HepG2 (cell line): ENCODE measurements at regions not wholly inside any gene's neighbourhood (a gene's known extent, or its start where the extent isn't known, plus 50 kb on each side); places are given as distances from the start of the nearest gene placed in this dataset.

Experiments used
- ATAC-seq: fragments of 200-7000 bp; cut with Tn5 transposase; 3 replicates; pipeline ENCODE4 v1.9.1; 2020; ENCODE audit warnings: mild to moderate bottlenecking, moderate library complexity
- BruUV-seq: library from RNA; stranded (reverse); fragments of 400-500 nt; replicated peaks from 2 replicates; lab custom pipeline; 2021; lab: Mats Ljungman, UMichigan
- CTCF ChIA-PET: fragments of 300-600 bp; formaldehyde crosslinking; extraction: SDS; loops from one replicate; lab custom pipeline; 2021; ENCODE audit warnings: low total read pairs, inconsistent platforms, low intra/inter-chr PET ratio; lab: Yijun Ruan, JAX
- POLR2A ChIA-PET: fragments of 350-600 bp; sonication (Branson Sonifier 250); formaldehyde crosslinking; loops from one replicate; lab custom pipeline; 2020; ENCODE audit warnings: antibody characterized with exemption, inconsistent platforms; lab: Yijun Ruan, JAX
- DNase-seq: peaks from one replicate; pipeline ENCODE4 v3.0.0-alpha.2; 2015; ENCODE audit warnings: low spot score
- FAIRE-seq: peaks from 3 replicates; lab custom pipeline; 2011; peaks lifted over from hg19 to GRCh38; lab: Jason Lieb, UNC
- H2AFZ ChIP-seq: one replicate; pipeline ENCODE4 v1.6.1; 2011; ENCODE audit warnings: low read length, inconsistent platforms
- H3K27ac ChIP-seq: fragments of 300-600 bp; 3 replicates; pipeline ENCODE4 v1.8.0; 2011; ENCODE audit warnings: mixed run types, mild to moderate bottlenecking, mixed read lengths, low read length, inconsistent platforms; ENCODE audit not compliant: insufficient read depth; ENCODE audit errors: extremely low read length
- H3K27me3 ChIP-seq, 2 experiments: fragments of 200-600 bp in 1 of 2; 2 replicates in 1 of 2; 3 replicates in 1 of 2; pipeline versions ENCODE4 v1.6.0 to v1.8.0; 2011; ENCODE audit warnings: low read length in 2 of 2, mild to moderate bottlenecking in 2 of 2, moderate library complexity in 2 of 2, inconsistent platforms in 1 of 2; ENCODE audit not compliant: insufficient read depth in 2 of 2, control insufficient read depth in 1 of 2
- H3K36me3 ChIP-seq, 2 experiments: fragments of 200-600 bp in 1 of 2; replicated peaks in 1 of 2; 2 replicates in 1 of 2; 3 replicates in 1 of 2; pipeline versions ENCODE4 v1.5.1 to v1.8.0; 2011; ENCODE audit warnings: low read length in 2 of 2, inconsistent platforms in 1 of 2; ENCODE audit not compliant: insufficient read depth in 2 of 2, control insufficient read depth in 1 of 2
- H3K4me1 ChIP-seq: 2 replicates; pipeline ENCODE4 v1.5.1; 2012; ENCODE audit warnings: low read length, inconsistent platforms; ENCODE audit not compliant: insufficient read depth
- H3K4me2 ChIP-seq: 2 replicates; pipeline ENCODE4 v1.6.0; 2011; ENCODE audit warnings: low read depth, low read length, inconsistent platforms
- H3K4me3 ChIP-seq, 3 experiments: fragments of 200-600 bp in 1 of 3; sonication (generic), shearing (Covaris generic) in 1 of 3; replicated peaks in 1 of 3; 2 replicates each; pipeline ENCODE4 v1.5.1; 2011 to 2016; ENCODE audit warnings: low read length in 3 of 3, inconsistent platforms in 2 of 3, low read depth in 2 of 3, mild to moderate bottlenecking in 2 of 3, control low read depth in 1 of 3, mixed read lengths in 1 of 3; ENCODE audit not compliant: insufficient read depth in 1 of 3
- H3K79me2 ChIP-seq: one replicate; pipeline ENCODE4 v1.6.1; 2011; ENCODE audit warnings: low read length, inconsistent platforms; ENCODE audit not compliant: insufficient read depth
- H3K9ac ChIP-seq: 2 replicates; pipeline ENCODE4 v1.6.0; 2011; ENCODE audit warnings: mild to moderate bottlenecking, low read depth, low read length, inconsistent platforms; ENCODE audit not compliant: insufficient read depth
- H3K9me3 ChIP-seq: 2 replicates; pipeline ENCODE4 v1.5.1; 2012; ENCODE audit warnings: mild to moderate bottlenecking, low read length
- H4K20me1 ChIP-seq: 2 replicates; pipeline ENCODE4 v1.6.0; 2011; ENCODE audit warnings: inconsistent platforms, mild to moderate bottlenecking, low read length, moderate library complexity; ENCODE audit not compliant: insufficient read depth
- CAMTA2 ChIP-seq: sonication (generic); formaldehyde crosslinking; IDR thresholded peaks from 2 replicates; pipeline ENCODE4 v1.4.0; 2020; ENCODE audit warnings: mild to moderate bottlenecking, missing genetic modification reagents, borderline replicate concordance
- CHD4 ChIP-seq: fragments of 200-600 bp; sonication (generic); IDR thresholded peaks from 2 replicates; pipeline ENCODE4 v1.7.0; 2017; ENCODE audit warnings: mild to moderate bottlenecking, low read length, borderline replicate concordance
- CREB1 ChIP-seq, 2 experiments: fragments of 450-650 bp in 1 of 2; IDR thresholded peaks; 2 replicates each; pipeline ENCODE4 v1.6.1; 2016 to 2017; ENCODE audit warnings: control low read depth in 1 of 2, mild to moderate bottlenecking in 1 of 2, missing compliant biosample characterization in 1 of 2, missing genetic modification characterization in 1 of 2
- JDP2 ChIP-seq: sonication (generic); formaldehyde crosslinking; IDR thresholded peaks from 2 replicates; pipeline ENCODE4 v1.8.1; 2022; ENCODE audit warnings: missing genetic modification reagents, borderline replicate concordance
- ZFP1 ChIP-seq: IDR thresholded peaks from 2 replicates; pipeline ENCODE4 v1.6.1; 2016
- ZIK1 ChIP-seq: sonication (generic); formaldehyde crosslinking; IDR thresholded peaks from 2 replicates; pipeline ENCODE4 v1.5.0; 2020; ENCODE audit warnings: mild to moderate bottlenecking, low read depth, missing genetic modification reagents, borderline replicate concordance
- WGBS: methylation state at CpG from one replicate; pipeline ENCODE4 v1.1.6; 2017; ENCODE audit warnings: low lambda C conversion rate; 5-methylcytosine and 5-hydroxymethylcytosine counted together
- in situ Hi-C: cut with HindIII; loops from 2 replicates; pipeline ENCODE4 v1.10.0; 2017; ENCODE audit warnings: low pct_unique_long_range_greater_than_20kb; ENCODE audit not compliant: extremely low pct_ligation_motif_present
- intact Hi-C: fragments of 100-400 bp; cut with micrococcal nuclease; formaldehyde crosslinking; loops from one replicate; pipeline ENCODE4 v1.10.0; 2022; ENCODE audit not compliant: unreplicated experiment
- TF ChIP-seq, protein P1 (sequence below): sonication (generic); formaldehyde crosslinking; IDR thresholded peaks from 2 replicates; pipeline ENCODE4 v1.4.0; 2020; ENCODE audit warnings: mild to moderate bottlenecking, missing genetic modification reagents
- TF ChIP-seq, protein P2 (sequence below): sonication (generic); formaldehyde crosslinking; IDR thresholded peaks from 2 replicates; pipeline ENCODE4 v1.4.0; 2020; ENCODE audit warnings: missing genetic modification reagents
- TF ChIP-seq, protein P3 (sequence below): sonication (generic); formaldehyde crosslinking; IDR thresholded peaks from 2 replicates; pipeline ENCODE4 v1.8.1; 2023; ENCODE audit warnings: mild to moderate bottlenecking, moderate library complexity, missing genetic modification reagents

DNA sequence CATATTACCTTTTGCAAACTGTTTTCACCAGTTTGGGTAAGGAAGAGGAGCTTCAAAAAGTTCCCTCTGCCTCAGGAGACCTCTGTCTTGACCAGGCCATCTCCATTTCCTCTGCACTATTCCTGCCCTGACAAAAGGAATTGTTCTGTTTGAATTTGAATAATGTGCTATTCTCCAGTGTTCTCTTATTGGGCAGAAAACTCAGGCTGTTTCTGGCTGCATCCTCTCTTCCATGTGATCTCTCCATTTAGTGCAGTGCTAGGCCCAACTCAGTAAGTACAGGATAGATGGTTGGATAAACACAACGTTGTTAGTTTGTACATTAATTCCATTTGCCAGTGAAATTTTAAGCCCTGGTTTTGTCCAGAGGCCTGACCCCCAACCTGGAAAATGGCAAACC, 102.2 kb upstream of the CELF4 start:
- ATAC-seq, result no peak
- no peaks in the 10 kb centered on the region for H3K79me2 ChIP-seq
- DNase-seq, result no peak
- BruUV-seq, result no TSS peak
- no peak overlapping the region for H2AFZ ChIP-seq
- in situ Hi-C loops (no loop called here), intact Hi-C loops (no loop called here)
- no peaks in the 10 kb centered on the region for H3K9me3 ChIP-seq
- POLR2A ChIA-PET, result no interaction called here
- no peak overlapping the region for H3K9ac ChIP-seq
- TF ChIP-seq CAMTA2 (CRISPR knock-in tag), result no peak
- TF ChIP-seq, protein P1, sequence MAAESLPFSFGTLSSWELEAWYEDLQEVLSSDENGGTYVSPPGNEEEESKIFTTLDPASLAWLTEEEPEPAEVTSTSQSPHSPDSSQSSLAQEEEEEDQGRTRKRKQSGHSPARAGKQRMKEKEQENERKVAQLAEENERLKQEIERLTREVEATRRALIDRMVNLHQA (CRISPR knock-in tag), result no peak
- H3K36me3 ChIP-seq, result no peaks in the 10 kb centered on the region
- 0% methylated on average over 1 of the region's 1 CpG for WGBS
- no peaks in the 10 kb centered on the region for H4K20me1 ChIP-seq
- CTCF ChIA-PET, result no interaction called here
- FAIRE-seq, result no peak
- no peak overlapping the region for H3K27ac ChIP-seq
- H3K4me3 ChIP-seq, result no peak overlapping the region
- no peaks in the 10 kb centered on the region for H3K4me1 ChIP-seq
- peaks cover 0 to 6% of the 10 kb centered on the region in 2 experiments; a peak in 1 of 5 replicates for H3K27me3 ChIP-seq
- no peak overlapping the region for H3K4me2 ChIP-seq

DNA sequence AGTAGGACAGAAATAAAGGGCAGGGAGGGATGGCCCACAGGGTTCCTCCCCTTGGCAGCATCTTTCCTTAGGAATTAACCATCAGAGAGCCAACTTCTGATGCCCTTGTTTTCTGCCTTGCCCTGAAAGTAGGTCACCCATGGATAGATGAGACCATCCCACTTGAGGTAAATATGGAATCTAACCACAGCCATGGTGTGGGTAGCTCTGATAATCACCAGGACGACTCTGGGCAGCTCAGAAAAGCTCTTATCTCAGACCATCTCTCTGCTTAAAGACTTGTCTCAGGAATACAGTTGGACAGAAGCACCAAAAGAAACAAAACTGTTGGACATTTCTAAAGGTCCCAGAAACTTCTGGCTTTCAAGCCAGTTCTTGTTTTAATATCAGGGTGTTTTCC, 101.4 kb upstream of the CELF4 start:
- in situ Hi-C loops, result no loop called here
- no peak overlapping the region for H3K9ac ChIP-seq
- DNase-seq (no peak), ATAC-seq (no peak), FAIRE-seq (no peak)
- ChIA-PET CTCF (no interaction called here), POLR2A (no interaction called here)
- BruUV-seq, result no TSS peak
- TF ChIP-seq CHD4 (no peak), CREB1 (IDR thresholded peaks at IDR 0.05) (no peak), CREB1 (CRISPR knock-in tag; IDR thresholded peaks at IDR 0.05) (no peak), ZFP1 (CRISPR knock-in tag) (no peak), ZIK1 (CRISPR knock-in tag) (no peak), JDP2 (no peak)
- TF ChIP-seq, protein P2, sequence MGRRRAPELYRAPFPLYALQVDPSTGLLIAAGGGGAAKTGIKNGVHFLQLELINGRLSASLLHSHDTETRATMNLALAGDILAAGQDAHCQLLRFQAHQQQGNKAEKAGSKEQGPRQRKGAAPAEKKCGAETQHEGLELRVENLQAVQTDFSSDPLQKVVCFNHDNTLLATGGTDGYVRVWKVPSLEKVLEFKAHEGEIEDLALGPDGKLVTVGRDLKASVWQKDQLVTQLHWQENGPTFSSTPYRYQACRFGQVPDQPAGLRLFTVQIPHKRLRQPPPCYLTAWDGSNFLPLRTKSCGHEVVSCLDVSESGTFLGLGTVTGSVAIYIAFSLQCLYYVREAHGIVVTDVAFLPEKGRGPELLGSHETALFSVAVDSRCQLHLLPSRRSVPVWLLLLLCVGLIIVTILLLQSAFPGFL (CRISPR knock-in tag), result no peak
- TF ChIP-seq, protein P3, sequence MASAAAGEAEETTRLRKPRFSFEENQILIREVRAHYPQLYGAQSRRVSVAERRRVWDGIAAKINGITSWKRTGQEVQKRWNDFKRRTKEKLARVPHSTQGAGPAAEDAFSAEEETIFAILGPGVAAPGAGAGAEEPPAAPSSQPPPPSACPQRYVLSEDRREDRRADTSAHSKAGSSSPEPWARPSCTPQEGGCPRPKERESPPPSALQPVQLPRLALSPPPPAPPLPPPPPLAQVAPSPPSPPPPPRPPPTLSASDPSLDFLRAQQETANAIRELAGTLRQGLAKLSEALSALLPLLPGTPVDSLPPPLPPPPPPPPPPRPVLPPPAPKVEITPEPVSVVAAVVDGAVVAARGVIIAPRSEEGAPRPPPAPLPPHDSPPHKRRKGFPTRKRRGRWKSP (CRISPR knock-in tag), result no peak
- TF ChIP-seq, all 625 proteins: peak for 0
- H2AFZ ChIP-seq, result no peak overlapping the region
- H3K27me3 ChIP-seq, result peaks cover 0 to 6% of the 10 kb centered on the region in 2 experiments; a peak in 1 of 5 replicates
- H3K4me3 ChIP-seq, result no peak overlapping the region
- no peaks in the 10 kb centered on the region for H3K79me2 ChIP-seq
- H3K4me2 ChIP-seq, result no peak overlapping the region
- H3K4me1 ChIP-seq, result no peaks in the 10 kb centered on the region
- H3K27ac ChIP-seq, result no peak overlapping the region
- H4K20me1 ChIP-seq, result no peaks in the 10 kb centered on the region
- WGBS, result 0% methylated on average over 1 of the region's 1 CpG
- H3K9me3 ChIP-seq, result no peaks in the 10 kb centered on the region
- intact Hi-C loops, result no loop called here
- no peaks in the 10 kb centered on the region for H3K36me3 ChIP-seq
